CD14-positive monocyte (primary cell): ENCODE measurements at regions not wholly inside any gene's neighbourhood (a gene's known extent, or its start where the extent isn't known, plus 50 kb on each side); places are given as distances from the start of the nearest gene placed in this dataset.

ENCODE experiments used
- DNase-seq, 3 donors: peaks; one replicate each; pipeline ENCODE4 v3.0.0-alpha.2; 2011 to 2022
- H2AFZ ChIP-seq: 2 replicates; pipeline ENCODE4 v1.6.0; 2012; ENCODE audit warnings: mild to moderate bottlenecking, low read depth, low read length, inconsistent platforms; ENCODE audit not compliant: insufficient read depth, poor library complexity, severe bottlenecking
- H3K27ac ChIP-seq, 2 donors: 1 replicate in 1 of 2; 2 replicates in 1 of 2; pipeline ENCODE4 v1.5.1; 2012 to 2013; ENCODE audit warnings: low read length in 2 of 2, control low read depth in 1 of 2, inconsistent platforms in 1 of 2, low read depth in 1 of 2, mild to moderate bottlenecking in 1 of 2
- H3K27me3 ChIP-seq, 2 donors: one replicate each; pipeline versions ENCODE4 v1.6.0 to v1.6.1; 2011 to 2013; ENCODE audit warnings: low read length in 2 of 2; ENCODE audit not compliant: control insufficient read depth in 2 of 2, insufficient read depth in 2 of 2
- H3K36me3 ChIP-seq, 2 donors: replicated peaks in 1 of 2; 1 replicate in 1 of 2; 2 replicates in 1 of 2; pipeline versions ENCODE4 v1.5.1 to v1.6.1; 2012 to 2013; ENCODE audit warnings: low read length in 2 of 2, control low read depth in 1 of 2, inconsistent platforms in 1 of 2, mild to moderate bottlenecking in 1 of 2; ENCODE audit not compliant: insufficient read depth in 2 of 2, control insufficient read depth in 1 of 2
- H3K4me1 ChIP-seq, 2 donors: 1 replicate in 1 of 2; 2 replicates in 1 of 2; pipeline versions ENCODE4 v1.5.1 to v1.6.1; 2012 to 2013; ENCODE audit warnings: low read length in 2 of 2, control low read depth in 1 of 2, inconsistent platforms in 1 of 2, mild to moderate bottlenecking in 1 of 2, moderate library complexity in 1 of 2; ENCODE audit not compliant: insufficient read depth in 2 of 2, control insufficient read depth in 1 of 2
- H3K4me2 ChIP-seq: replicated peaks from 2 replicates; pipeline ENCODE3; 2012; ENCODE audit warnings: low read length, moderate library complexity, mild to moderate bottlenecking; ENCODE audit not compliant: poor library complexity, severe bottlenecking; ENCODE audit errors: extremely low read depth
- H3K4me3 ChIP-seq, 3 experiments: fragments of 200-600 bp in 1 of 3; sonication (generic) in 1 of 3; replicated peaks in 1 of 3; 1 replicate in 2 of 3; 2 replicates in 1 of 3; pipeline ENCODE4 v1.5.1; 2011 to 2013; ENCODE audit warnings: low read length in 3 of 3, mild to moderate bottlenecking in 3 of 3, control low read depth in 2 of 3, low read depth in 2 of 3, inconsistent platforms in 1 of 3, moderate library complexity in 1 of 3
- H3K79me2 ChIP-seq: 2 replicates; pipeline ENCODE4 v1.6.0; 2012; ENCODE audit warnings: mild to moderate bottlenecking, control low read depth, inconsistent platforms, low read length, moderate library complexity; ENCODE audit not compliant: insufficient read depth
- H3K9ac ChIP-seq: 2 replicates; pipeline ENCODE4 v1.6.0; 2017; ENCODE audit warnings: low read length, mild to moderate bottlenecking; ENCODE audit not compliant: insufficient read depth, poor library complexity, severe bottlenecking
- H3K9me3 ChIP-seq, 2 donors: replicated peaks in 1 of 2; 1 replicate in 1 of 2; 2 replicates in 1 of 2; pipeline versions ENCODE4 v1.5.1 to v1.6.1; 2012 to 2013; ENCODE audit warnings: low read length in 2 of 2, control low read depth in 1 of 2; ENCODE audit not compliant: control insufficient read depth in 1 of 2, insufficient read depth in 1 of 2
- H4K20me1 ChIP-seq: 2 replicates; pipeline ENCODE4 v1.6.0; 2012; ENCODE audit warnings: mild to moderate bottlenecking, low read length, control low read depth, moderate library complexity; ENCODE audit not compliant: insufficient read depth
- H3K27ac Mint-ChIP-seq, 7 donors: one replicate each; pipeline ENCODE4 v1.8.0; 2020; ENCODE audit warnings: mild to moderate bottlenecking in 7 of 7, mixed read lengths in 7 of 7, moderate library complexity in 6 of 7, inconsistent platforms in 2 of 7
- H3K27me3 Mint-ChIP-seq, 3 donors: one replicate each; pipeline ENCODE4 v1.8.0; 2021 to 2022; ENCODE audit warnings: low read depth in 3 of 3, mild to moderate bottlenecking in 3 of 3, mixed read lengths in 3 of 3, moderate library complexity in 3 of 3, inconsistent platforms in 1 of 3
- H3K36me3 Mint-ChIP-seq, 2 donors: one replicate each; pipeline ENCODE4 v1.8.0; 2020; ENCODE audit warnings: mixed read lengths in 2 of 2, inconsistent platforms in 1 of 2, mild to moderate bottlenecking in 1 of 2
- H3K4me1 Mint-ChIP-seq: one replicate; pipeline ENCODE4 v1.8.0; 2020; ENCODE audit warnings: mild to moderate bottlenecking, mixed read lengths
- H3K4me3 Mint-ChIP-seq, 2 donors: one replicate each; pipeline ENCODE4 v1.8.0; 2020; ENCODE audit warnings: mild to moderate bottlenecking in 2 of 2, mixed read lengths in 2 of 2, moderate library complexity in 1 of 2
- H3K9me3 Mint-ChIP-seq, 7 donors: one replicate each; pipeline ENCODE4 v1.8.0; 2020 to 2022; ENCODE audit warnings: mixed read lengths in 7 of 7, mild to moderate bottlenecking in 6 of 7, moderate library complexity in 6 of 7, inconsistent platforms in 2 of 7
- CTCF ChIP-seq: fragments of 200-600 bp; IDR thresholded peaks from one replicate; pipeline ENCODE4 v1.8.0; 2022; ENCODE audit warnings: antibody characterized with exemption, mild to moderate bottlenecking
- WGBS: methylation state at CpG from one replicate; pipeline ENCODE4 v1.1.5; 2013; ENCODE audit warnings: missing lambda C conversion rate; ENCODE audit not compliant: insufficient coverage; 5-methylcytosine and 5-hydroxymethylcytosine counted together
- intact Hi-C, 2 donors: fragments of 100-400 bp; cut with micrococcal nuclease; formaldehyde crosslinking; loops; one replicate each; pipeline versions ENCODE4 v1.15.0 to v1.15.1; 2023

- H3K4me2 ChIP-seq, result no peak overlapping the region
- no peaks in the 10 kb centered on the region for H3K36me3 Mint-ChIP-seq
These were observed 438.9 kb upstream of the FAR2 start for GRCh38 chr12:28709986-28710685.

GRCh38 chr12:28710882-28711281 lies 438.2 kb upstream of the FAR2 start:
- H4K20me1 ChIP-seq, result no peaks in the 10 kb centered on the region
- intact Hi-C loops, result no loop called here
- H3K9me3 ChIP-seq, result peaks cover 0 to 8% of the 10 kb centered on the region in 2 donors
- Mint-ChIP-seq H3K27me3 (no peaks in the 10 kb centered on the region), H3K4me3 (no peak overlapping the region), H3K36me3 (no peaks in the 10 kb centered on the region), H3K4me1 (no peaks in the 10 kb centered on the region), H3K9me3 (peaks cover 0 to 8% (median 1%) of the 10 kb centered on the region in 7 donors), H3K27ac (no peak overlapping the region)
- H3K4me3 ChIP-seq, result no peak overlapping the region
- H3K9ac ChIP-seq, result no peak overlapping the region
- no peaks in the 10 kb centered on the region for H3K79me2 ChIP-seq
- no CpG with 5 or more reads among the region's 1 CpG for WGBS
- no peaks in the 10 kb centered on the region for H3K36me3 ChIP-seq
- H3K4me2 ChIP-seq, result no peak overlapping the region
- H3K4me1 ChIP-seq, result no peaks in the 10 kb centered on the region
- no peak for DNase-seq
- no peak overlapping the region for H2AFZ ChIP-seq
- H3K27ac ChIP-seq, result no peak overlapping the region
- TF ChIP-seq CTCF, result no peak
- no peaks in the 10 kb centered on the region for H3K27me3 ChIP-seq

More at GRCh38 chr12:28709986-28710685, 438.9 kb upstream of the FAR2 start:
- Histone ChIP-seq H3K27me3 (no peaks in the 10 kb centered on the region), H3K4me3 (no peak overlapping the region), H3K4me1 (no peaks in the 10 kb centered on the region), H3K27ac (no peak overlapping the region), H3K79me2 (no peaks in the 10 kb centered on the region), H2AFZ (no peak overlapping the region), H3K9me3 (peaks cover 0 to 12% of the 10 kb centered on the region in 2 donors), H3K36me3 (no peaks in the 10 kb centered on the region), H4K20me1 (no peaks in the 10 kb centered on the region), H3K9ac (no peak overlapping the region)
- 100% methylated on average over 1 of the region's 4 CpGs for WGBS
- peaks cover 0 to 9% (median 2%) of the 10 kb centered on the region in 7 donors for H3K9me3 Mint-ChIP-seq
- DNase-seq, result no peak
- TF ChIP-seq CTCF, result no peak
- intact Hi-C loops, result no loop called here
- H3K27ac Mint-ChIP-seq, result no peak overlapping the region
- H3K27me3 Mint-ChIP-seq, result no peaks in the 10 kb centered on the region
- no peak overlapping the region for H3K4me3 Mint-ChIP-seq
- H3K4me1 Mint-ChIP-seq, result no peaks in the 10 kb centered on the region
